ENCODE measurements at regions not wholly inside any gene's neighbourhood (a gene's known extent, or its start where the extent isn't known, plus 50 kb on each side); places are given as distances from the start of the nearest gene placed in this dataset.

- TF ChIP-seq POLR2AphosphoS5 (IDR thresholded peaks at IDR 0.05) = no peak
- TF ChIP-seq POLR2A (IDR thresholded peaks at IDR 0.05) = no peak
- no peak for TF ChIP-seq CTCF (IDR thresholded peaks at IDR 0.05)
- no peak for DNase-seq (ENCODE audit: low spot score)
- no peaks in the 10 kb centered on the region for H3K4me1 ChIP-seq (replicated peaks)
- no peaks in the 10 kb centered on the region for H3K36me3 ChIP-seq
- intact Hi-C loops (cut with DNase I) = loop anchor here (5.0 kb wide), 2 partner anchors 135 to 330 kb away; partner anchors contain the start of gene ADRA1B
- 86% methylated on average over 9 of the region's 9 CpGs for WGBS
- no peaks in the 10 kb centered on the region for H3K9me3 ChIP-seq
- no peak overlapping the region for H3K27ac ChIP-seq
- no peak overlapping the region for H3K4me3 ChIP-seq
- H3K27me3 ChIP-seq (replicated peaks; ENCODE audit: insufficient read depth) = no peaks in the 10 kb centered on the region
Measured at GRCh38 chr5:159782197-159782994, 133.9 kb upstream of the ADRA1B start.

DNA sequence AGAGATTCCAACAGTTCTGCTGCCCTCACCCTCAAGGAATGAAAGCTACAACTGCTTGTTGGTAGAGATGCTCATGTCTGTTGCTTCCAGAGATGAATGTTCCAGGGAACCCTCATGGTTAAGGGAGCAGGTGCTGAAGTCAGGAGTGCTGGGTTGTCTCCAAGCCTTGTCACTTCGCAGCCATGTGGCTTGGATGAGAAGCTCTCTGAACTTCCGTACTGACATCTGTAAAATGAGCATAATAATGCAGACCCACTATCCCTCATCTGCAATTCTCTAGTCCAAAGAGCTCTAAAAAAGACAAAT is 133.3 kb upstream of the ADRA1B start:
- TF ChIP-seq POLR2A (IDR thresholded peaks at IDR 0.05) = no peak
- no peak for TF ChIP-seq POLR2AphosphoS5 (IDR thresholded peaks at IDR 0.05)
- TF ChIP-seq CTCF (IDR thresholded peaks at IDR 0.05) = no peak
- H3K36me3 ChIP-seq = no peaks in the 10 kb centered on the region
- intact Hi-C loops (cut with DNase I) = loop anchor here (5.0 kb wide), 2 partner anchors 134 to 331 kb away; partner anchors contain the start of gene ADRA1B
- no peaks in the 10 kb centered on the region for H3K27me3 ChIP-seq (replicated peaks; ENCODE audit: insufficient read depth)
- no peaks in the 10 kb centered on the region for H3K4me1 ChIP-seq (replicated peaks)
- 96% methylated on average over 2 of the region's 2 CpGs for WGBS
- no peak overlapping the region for H3K27ac ChIP-seq
- H3K9me3 ChIP-seq = no peaks in the 10 kb centered on the region
- H3K4me3 ChIP-seq = no peak overlapping the region
- no peak for DNase-seq (ENCODE audit: low spot score)

GRCh38 chr5:159783726-159784247 is 132.5 kb upstream of the ADRA1B start:
- Histone ChIP-seq H3K27ac (no peak overlapping the region), H3K4me3 (no peak overlapping the region), H3K9me3 (no peaks in the 10 kb centered on the region), H3K4me1 (replicated peaks) (no peaks in the 10 kb centered on the region), H3K27me3 (replicated peaks; ENCODE audit: insufficient read depth) (no peaks in the 10 kb centered on the region), H3K36me3 (no peaks in the 10 kb centered on the region)
- TF ChIP-seq POLR2AphosphoS5 (IDR thresholded peaks at IDR 0.05) = no peak
- no peak for TF ChIP-seq POLR2A (IDR thresholded peaks at IDR 0.05)
- TF ChIP-seq CTCF (IDR thresholded peaks at IDR 0.05) = no peak
- intact Hi-C loops (cut with DNase I) = loop anchor here (5.0 kb wide), 2 partner anchors 134 to 331 kb away; partner anchors contain the start of gene ADRA1B
- WGBS = 79% methylated on average over 3 of the region's 3 CpGs
- DNase-seq (ENCODE audit: low spot score) = no peak

GRCh38 chr5:159784993-159785392 is 131.3 kb upstream of the ADRA1B start:
- Histone ChIP-seq H3K4me3 (no peak overlapping the region), H3K27ac (no peak overlapping the region), H3K36me3 (no peaks in the 10 kb centered on the region), H3K4me1 (replicated peaks) (no peaks in the 10 kb centered on the region), H3K27me3 (replicated peaks; ENCODE audit: insufficient read depth) (no peaks in the 10 kb centered on the region), H3K9me3 (no peaks in the 10 kb centered on the region)
- intact Hi-C loops (cut with DNase I) = loop anchor here (5.0 kb wide), 2 partner anchors 132 to 333 kb away; partner anchors contain the start of gene ADRA1B
- TF ChIP-seq POLR2AphosphoS5 (IDR thresholded peaks at IDR 0.05) = no peak
- TF ChIP-seq POLR2A (IDR thresholded peaks at IDR 0.05) = no peak
- TF ChIP-seq CTCF (IDR thresholded peaks at IDR 0.05) = no peak
- DNase-seq (ENCODE audit: low spot score) = no peak

GRCh38 chr5:159785656-159786055 is 130.6 kb upstream of the ADRA1B start:
- Histone ChIP-seq H3K27ac (no peak overlapping the region), H3K9me3 (no peaks in the 10 kb centered on the region), H3K36me3 (no peaks in the 10 kb centered on the region), H3K4me3 (no peak overlapping the region), H3K4me1 (replicated peaks) (no peaks in the 10 kb centered on the region), H3K27me3 (replicated peaks; ENCODE audit: insufficient read depth) (no peaks in the 10 kb centered on the region)
- 67% methylated on average over 3 of the region's 3 CpGs for WGBS
- intact Hi-C loops (cut with DNase I) = no loop called here
- DNase-seq (ENCODE audit: low spot score) = no peak
- no peak for TF ChIP-seq CTCF (IDR thresholded peaks at IDR 0.05)
- TF ChIP-seq POLR2AphosphoS5 (IDR thresholded peaks at IDR 0.05) = no peak
- TF ChIP-seq POLR2A (IDR thresholded peaks at IDR 0.05) = no peak
